ENCODE measurements at regions not wholly inside any gene's neighbourhood (a gene's known extent, or its start where the extent isn't known, plus 50 kb on each side); places are given as distances from the start of the nearest gene placed in this dataset.
"Not testable (repeated sequence)": the region's sequence is repeated elsewhere in the genome, so short reads cannot be mapped to it uniquely, and the experiment has no call there.

- POLR2A ChIA-PET, result no interaction called here
- Histone ChIP-seq H3K27ac (ENCODE audit: low read depth, low read length) (no peak overlapping the region), H3K9ac (ENCODE audit: low read length) (no peak overlapping the region), H3K79me2 (ENCODE audit: insufficient read depth, low read length) (no peaks in the 10 kb centered on the region), H3K36me3 (ENCODE audit: control insufficient read depth in 1 of 2, insufficient read depth in 2 of 2, low read length in 2 of 2) (no peaks in the 10 kb centered on the region), H3K4me2 (ENCODE audit: low read length) (no peak overlapping the region), H3K4me1 (ENCODE audit: control insufficient read depth in 1 of 2, insufficient read depth in 2 of 2, low read length in 2 of 2) (no peaks in the 10 kb centered on the region; a peak in 1 of 4 replicates), H3K27me3 (ENCODE audit: insufficient read depth, low read length) (no peaks in the 10 kb centered on the region), H3K9me2 (ENCODE audit: insufficient read depth) (no peaks in the 10 kb centered on the region), H3K4me3 (replicated peaks in 1 of 2; ENCODE audit: low read depth in 1 of 2, low read length in 2 of 2) (no peak overlapping the region), H2AFZ (ENCODE audit: low read depth, low read length, poor library complexity, severe bottlenecking) (no peak overlapping the region), H3K9me3 (ENCODE audit: control insufficient read depth in 1 of 2, insufficient read depth in 1 of 2, low read depth in 1 of 2, low read length in 2 of 2) (no peaks in the 10 kb centered on the region), H4K20me1 (ENCODE audit: insufficient read depth) (no peaks in the 10 kb centered on the region)
- intact Hi-C loops (cut with micrococcal nuclease), result no loop called here
- RAD21 ChIA-PET (ENCODE audit: low non-redundant PET in 1 of 2, low total read pairs in 2 of 2, uncharacterized antibody in 2 of 2, unreplicated experiment in 2 of 2), result no interaction called here
- no peak for DNase-seq (ENCODE audit: low read depth, low spot score)
- ATAC-seq, result no peak
- CTCF ChIA-PET, result no interaction called here
- BruUV-seq (replicated peaks), result no TSS peak
- TF ChIP-seq, protein P1, sequence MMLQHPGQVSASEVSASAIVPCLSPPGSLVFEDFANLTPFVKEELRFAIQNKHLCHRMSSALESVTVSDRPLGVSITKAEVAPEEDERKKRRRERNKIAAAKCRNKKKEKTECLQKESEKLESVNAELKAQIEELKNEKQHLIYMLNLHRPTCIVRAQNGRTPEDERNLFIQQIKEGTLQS (IDR thresholded peaks at IDR 0.05), result no peak
- TF ChIP-seq POLR2AphosphoS5 (IDR thresholded peaks at IDR 0.05; ENCODE audit: low read depth, low read length), result no peak
Observed at GRCh38 chr7:50848203-50848602, 65.5 kb upstream of the GRB10 start.

DNA sequence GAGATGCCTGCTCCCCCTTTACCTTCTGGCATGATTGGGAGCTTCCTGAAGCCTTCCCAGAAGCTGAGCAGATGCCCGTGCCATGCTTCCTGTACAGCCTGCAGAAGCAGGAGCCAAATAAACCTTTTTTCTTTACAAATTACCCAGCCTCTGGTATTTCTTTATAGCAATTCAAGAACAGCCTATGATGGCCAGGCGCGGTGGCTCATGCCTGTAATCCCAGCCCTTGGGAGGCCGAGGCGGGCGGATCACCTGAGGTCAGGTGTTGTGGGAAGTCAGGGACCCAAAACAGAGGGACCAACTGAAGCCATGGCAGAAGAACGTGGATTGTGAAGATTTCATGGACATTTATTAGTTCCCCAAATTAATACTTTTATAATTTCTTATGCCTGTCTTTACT lies 62.2 kb upstream of the GRB10 start:
- H2AFZ ChIP-seq (ENCODE audit: low read depth, low read length, poor library complexity, severe bottlenecking); H3K9me3 ChIP-seq (ENCODE audit: control insufficient read depth in 1 of 2, insufficient read depth in 1 of 2, low read depth in 1 of 2, low read length in 2 of 2); H3K79me2 ChIP-seq (ENCODE audit: insufficient read depth, low read length); ATAC-seq; H4K20me1 ChIP-seq (ENCODE audit: insufficient read depth); DNase-seq (ENCODE audit: low read depth, low spot score); H3K27me3 ChIP-seq (ENCODE audit: insufficient read depth, low read length); H3K36me3 ChIP-seq (ENCODE audit: control insufficient read depth in 1 of 2, insufficient read depth in 2 of 2, low read length in 2 of 2); H3K4me3 ChIP-seq (replicated peaks in 1 of 2; ENCODE audit: low read depth in 1 of 2, low read length in 2 of 2); H3K9ac ChIP-seq (ENCODE audit: low read length); RAD21 ChIA-PET (ENCODE audit: low non-redundant PET in 1 of 2, low total read pairs in 2 of 2, uncharacterized antibody in 2 of 2, unreplicated experiment in 2 of 2); POLR2A ChIA-PET; H3K27ac ChIP-seq (ENCODE audit: low read depth, low read length); BruUV-seq (replicated peaks); H3K4me2 ChIP-seq (ENCODE audit: low read length); H3K9me2 ChIP-seq (ENCODE audit: insufficient read depth); intact Hi-C loops (cut with micrococcal nuclease); CTCF ChIA-PET; H3K4me1 ChIP-seq (ENCODE audit: control insufficient read depth in 1 of 2, insufficient read depth in 2 of 2, low read length in 2 of 2): not testable (repeated sequence)

DNA sequence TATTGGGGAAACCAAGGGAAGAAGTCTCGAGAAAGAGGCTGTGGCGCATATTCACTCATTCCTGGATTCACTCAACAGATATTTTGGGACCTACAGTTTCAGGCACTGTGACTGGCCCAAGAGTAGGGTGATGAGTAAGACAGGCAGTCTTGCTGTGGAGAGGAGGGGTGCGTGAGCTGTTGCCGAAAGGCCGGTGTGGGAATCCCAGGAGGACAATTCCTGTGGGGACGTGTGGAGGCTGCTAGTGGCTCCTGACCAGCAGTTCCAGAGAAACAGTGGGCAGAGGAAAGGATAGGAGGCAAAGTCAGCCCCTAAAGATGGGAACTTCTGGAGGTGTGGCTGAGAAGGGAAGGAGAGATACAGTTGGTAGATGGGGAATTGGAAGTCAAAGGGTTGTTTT lies 59.3 kb upstream of the GRB10 start:
- TF ChIP-seq EZH2 (IDR thresholded peaks at IDR 0.05), result no peak
- TF ChIP-seq ELF1 (IDR thresholded peaks at IDR 0.05; ENCODE audit: borderline replicate concordance, low read depth), result no peak
- no peak for TF ChIP-seq YY1 (IDR thresholded peaks at IDR 0.05; ENCODE audit: extremely low read depth, insufficient replicate concordance, low read depth, low read length)
- no peak for TF ChIP-seq POLR2A (IDR thresholded peaks at IDR 0.05; ENCODE audit: borderline replicate concordance, extremely low read depth, insufficient read depth, insufficient read length)
- TF ChIP-seq ZNF274 (IDR thresholded peaks at IDR 0.05; ENCODE audit: low read depth, low read length), result no peak
- no peak for TF ChIP-seq CTCF (IDR thresholded peaks at IDR 0.05 in 2 of 3, conservative IDR thresholded peaks at IDR 0.05 in 1 of 3; ENCODE audit: borderline replicate concordance in 1 of 3, insufficient read depth in 1 of 3, low read depth in 2 of 3, low read length in 2 of 3)
- TF ChIP-seq, protein P1 (IDR thresholded peaks at IDR 0.05), result no peak
- Histone ChIP-seq H3K79me2 (ENCODE audit: insufficient read depth, low read length) (no peaks in the 10 kb centered on the region), H2AFZ (ENCODE audit: low read depth, low read length, poor library complexity, severe bottlenecking) (no peak overlapping the region), H3K27me3 (ENCODE audit: insufficient read depth, low read length) (no peaks in the 10 kb centered on the region), H4K20me1 (ENCODE audit: insufficient read depth) (no peaks in the 10 kb centered on the region), H3K27ac (ENCODE audit: low read depth, low read length) (no peak overlapping the region), H3K36me3 (ENCODE audit: control insufficient read depth in 1 of 2, insufficient read depth in 2 of 2, low read length in 2 of 2) (no peaks in the 10 kb centered on the region), H3K9ac (ENCODE audit: low read length) (no peak overlapping the region), H3K9me2 (ENCODE audit: insufficient read depth) (no peaks in the 10 kb centered on the region), H3K4me3 (replicated peaks in 1 of 2; ENCODE audit: low read depth in 1 of 2, low read length in 2 of 2) (no peak overlapping the region), H3K4me2 (ENCODE audit: low read length) (no peak overlapping the region), H3K9me3 (ENCODE audit: control insufficient read depth in 1 of 2, insufficient read depth in 1 of 2, low read depth in 1 of 2, low read length in 2 of 2) (no peaks in the 10 kb centered on the region), H3K4me1 (ENCODE audit: control insufficient read depth in 1 of 2, insufficient read depth in 2 of 2, low read length in 2 of 2) (no peaks in the 10 kb centered on the region)
- DNase-seq (ENCODE audit: low read depth, low spot score) (no peak), ATAC-seq (no peak)
- CTCF ChIA-PET, result no interaction called here
- POLR2A ChIA-PET, result no interaction called here
- BruUV-seq (replicated peaks), result no TSS peak
- intact Hi-C loops (cut with micrococcal nuclease), result no loop called here
- RAD21 ChIA-PET (ENCODE audit: low non-redundant PET in 1 of 2, low total read pairs in 2 of 2, uncharacterized antibody in 2 of 2, unreplicated experiment in 2 of 2), result no interaction called here
